H1 (cell line): ENCODE measurements at regions not wholly inside any gene's neighbourhood (a gene's known extent, or its start where the extent isn't known, plus 50 kb on each side); places are given as distances from the start of the nearest gene placed in this dataset.

ENCODE experiments used
- EP300 ChIP-seq, 2 experiments: IDR thresholded peaks; 1 replicate in 1 of 2; 2 replicates in 1 of 2; pipeline ENCODE4 v1.6.1; 2011 to 2012; ENCODE audit warnings: low read depth in 2 of 2, low read length in 2 of 2, mild to moderate bottlenecking in 2 of 2, borderline replicate concordance in 1 of 2, inconsistent platforms in 1 of 2, moderate library complexity in 1 of 2
- TF ChIP-seq, protein P1 (sequence below): IDR thresholded peaks from 2 replicates; pipeline ENCODE4 v1.6.1; 2012; ENCODE audit warnings: inconsistent platforms
- TF ChIP-seq, protein P2 (sequence below), 3 experiments: IDR thresholded peaks; 1 replicate in 2 of 3; 2 replicates in 1 of 3; pipeline versions ENCODE4 v1.5.1 to v1.6.1; 2011; ENCODE audit warnings: low read length in 3 of 3, mild to moderate bottlenecking in 3 of 3, inconsistent platforms in 2 of 3, low read depth in 1 of 3, moderate library complexity in 1 of 3; ENCODE audit not compliant: insufficient read depth in 1 of 3; ENCODE audit errors: control extremely low read depth in 1 of 3

DNA sequence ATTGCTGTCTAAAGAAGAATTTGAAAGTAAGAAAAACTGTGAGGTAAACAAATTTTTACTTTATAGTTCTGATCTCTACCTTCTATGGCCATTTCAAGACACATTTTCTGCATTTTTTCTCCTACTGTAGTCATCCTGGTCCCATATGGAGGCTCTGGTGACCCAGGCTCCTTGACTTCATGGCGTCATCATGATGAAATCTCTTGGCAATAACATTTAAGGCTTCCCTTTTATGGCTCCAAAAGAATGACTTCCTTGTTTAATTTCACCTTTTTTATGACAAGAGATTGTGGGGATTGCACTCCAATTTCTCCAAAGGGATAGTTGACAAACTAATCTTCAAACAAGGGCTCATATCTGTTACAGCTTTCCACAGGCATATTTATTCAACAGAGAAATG, 143.0 kb upstream of the SCN7A start:
- TF ChIP-seq, protein P1, sequence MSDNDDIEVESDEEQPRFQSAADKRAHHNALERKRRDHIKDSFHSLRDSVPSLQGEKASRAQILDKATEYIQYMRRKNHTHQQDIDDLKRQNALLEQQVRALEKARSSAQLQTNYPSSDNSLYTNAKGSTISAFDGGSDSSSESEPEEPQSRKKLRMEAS: no peak
- TF ChIP-seq, protein P2, sequence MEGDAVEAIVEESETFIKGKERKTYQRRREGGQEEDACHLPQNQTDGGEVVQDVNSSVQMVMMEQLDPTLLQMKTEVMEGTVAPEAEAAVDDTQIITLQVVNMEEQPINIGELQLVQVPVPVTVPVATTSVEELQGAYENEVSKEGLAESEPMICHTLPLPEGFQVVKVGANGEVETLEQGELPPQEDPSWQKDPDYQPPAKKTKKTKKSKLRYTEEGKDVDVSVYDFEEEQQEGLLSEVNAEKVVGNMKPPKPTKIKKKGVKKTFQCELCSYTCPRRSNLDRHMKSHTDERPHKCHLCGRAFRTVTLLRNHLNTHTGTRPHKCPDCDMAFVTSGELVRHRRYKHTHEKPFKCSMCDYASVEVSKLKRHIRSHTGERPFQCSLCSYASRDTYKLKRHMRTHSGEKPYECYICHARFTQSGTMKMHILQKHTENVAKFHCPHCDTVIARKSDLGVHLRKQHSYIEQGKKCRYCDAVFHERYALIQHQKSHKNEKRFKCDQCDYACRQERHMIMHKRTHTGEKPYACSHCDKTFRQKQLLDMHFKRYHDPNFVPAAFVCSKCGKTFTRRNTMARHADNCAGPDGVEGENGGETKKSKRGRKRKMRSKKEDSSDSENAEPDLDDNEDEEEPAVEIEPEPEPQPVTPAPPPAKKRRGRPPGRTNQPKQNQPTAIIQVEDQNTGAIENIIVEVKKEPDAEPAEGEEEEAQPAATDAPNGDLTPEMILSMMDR (IDR thresholded peaks at IDR 0.05; ENCODE audit: control extremely low read depth in 1 of 3, insufficient read depth in 1 of 3, low read depth in 1 of 3, low read length in 3 of 3): no peak
- TF ChIP-seq EP300 (IDR thresholded peaks at IDR 0.05; ENCODE audit: borderline replicate concordance in 1 of 2, low read depth in 2 of 2, low read length in 2 of 2): no peak
